GM21825 (cell line): ENCODE measurements at regions not wholly inside any gene's neighbourhood (a gene's known extent, or its start where the extent isn't known, plus 50 kb on each side); places are given as distances from the start of the nearest gene placed in this dataset.

Experiments used
- ATAC-seq: cut with Tn5 transposase; IDR thresholded peaks from one replicate; pipeline ENCODE4 v1.9.1; 2021; ENCODE audit warnings: mild to moderate bottlenecking, moderate library complexity; ENCODE audit not compliant: unreplicated experiment

GRCh38 chr5:158082696-158083287 lies 223.8 kb upstream of the CLINT1 start:
- ATAC-seq: no peak

- ATAC-seq: no peak
Observed at GRCh38 chr5:158080112-158080511, 221.2 kb upstream of the CLINT1 start.

GRCh38 chr5:158079097-158079496 lies 220.2 kb upstream of the CLINT1 start:
- ATAC-seq: no peak

- no peak for ATAC-seq
Observed at GRCh38 chr5:158074992-158075769, 216.2 kb upstream of the CLINT1 start.

- no peak for ATAC-seq
Observed at GRCh38 chr5:158074597-158074991, 215.6 kb upstream of the CLINT1 start.

- no peak for ATAC-seq
Observed at GRCh38 chr5:158070859-158071258, 211.9 kb upstream of the CLINT1 start.

GRCh38 chr5:158069838-158070237 lies 210.9 kb upstream of the CLINT1 start:
- no peak for ATAC-seq

GRCh38 chr5:158068964-158069363 lies 210.0 kb upstream of the CLINT1 start:
- no peak for ATAC-seq

GRCh38 chr5:158066076-158066475 lies 207.1 kb upstream of the CLINT1 start:
- ATAC-seq: no peak

- ATAC-seq: no peak
Observed at GRCh38 chr5:158064334-158065123, 205.6 kb upstream of the CLINT1 start.

- ATAC-seq: no peak
Observed at GRCh38 chr5:158063052-158063451, 204.1 kb upstream of the CLINT1 start.

GRCh38 chr5:158061451-158061850 lies 202.5 kb upstream of the CLINT1 start:
- ATAC-seq: no peak

GRCh38 chr5:158060212-158060611 lies 201.3 kb upstream of the CLINT1 start:
- ATAC-seq: no peak

GRCh38 chr5:158058208-158059120 lies 199.5 kb upstream of the CLINT1 start:
- no peak for ATAC-seq

GRCh38 chr5:158056130-158056825 lies 197.3 kb upstream of the CLINT1 start:
- no peak for ATAC-seq

GRCh38 chr5:158055111-158055501 lies 196.2 kb upstream of the CLINT1 start:
- no peak for ATAC-seq

- ATAC-seq: no peak
Observed at GRCh38 chr5:158054223-158055110, 195.5 kb upstream of the CLINT1 start.

GRCh38 chr5:158051036-158051435 lies 192.1 kb upstream of the CLINT1 start:
- ATAC-seq: no peak

GRCh38 chr5:158050421-158050820 lies 191.5 kb upstream of the CLINT1 start:
- ATAC-seq: no peak
